RWPE2 (cell line): ENCODE measurements at regions not wholly inside any gene's neighbourhood (a gene's known extent, or its start where the extent isn't known, plus 50 kb on each side); places are given as distances from the start of the nearest gene placed in this dataset.
A peak's percentile ranks its signal among the peaks of the same experiment; 100 is the strongest.
"Not testable (repeated sequence)": the region's sequence is repeated elsewhere in the genome, so short reads cannot be mapped to it uniquely, and the experiment has no call there.

Experiments
- ATAC-seq: fragments of 200-7000 bp; cut with Tn5 transposase; 3 replicates; pipeline ENCODE4 v1.9.1; 2021; ENCODE audit warnings: low read depth
- DNase-seq: peaks from one replicate; pipeline ENCODE4 v3.0.0-alpha.2; 2020; ENCODE audit warnings: low spot score
- H3K27ac ChIP-seq: fragments of 450-650 bp; 2 replicates; pipeline ENCODE4 v1.5.1; 2017; ENCODE audit warnings: mild to moderate bottlenecking; ENCODE audit not compliant: poor library complexity, severe bottlenecking
- H3K27me3 ChIP-seq: fragments of 250-450 bp; sonication (Bioruptor Pico); 2 replicates; pipeline ENCODE4 v1.5.1; 2021; ENCODE audit warnings: mild to moderate bottlenecking, moderate library complexity; ENCODE audit not compliant: insufficient read depth, poor library complexity, severe bottlenecking
- H3K36me3 ChIP-seq: fragments of 250-450 bp; sonication (Bioruptor Pico); 2 replicates; pipeline ENCODE4 v1.5.1; 2020; ENCODE audit warnings: low read depth, mild to moderate bottlenecking, moderate library complexity
- H3K4me1 ChIP-seq: fragments of 250-450 bp; sonication (Bioruptor Pico); 2 replicates; pipeline ENCODE4 v1.5.1; 2021; ENCODE audit warnings: mild to moderate bottlenecking, moderate library complexity; ENCODE audit not compliant: insufficient read depth, poor library complexity, severe bottlenecking
- H3K4me3 ChIP-seq: fragments of 250-450 bp; sonication (Bioruptor Pico); 2 replicates; pipeline ENCODE4 v1.5.1; 2021; ENCODE audit warnings: mild to moderate bottlenecking, moderate library complexity; ENCODE audit not compliant: severe bottlenecking
- H3K9me3 ChIP-seq: fragments of 250-450 bp; sonication (Bioruptor Pico); 2 replicates; pipeline ENCODE4 v1.5.1; 2021; ENCODE audit warnings: mild to moderate bottlenecking, moderate library complexity; ENCODE audit not compliant: severe bottlenecking
- CTCF ChIP-seq: fragments of 450-650 bp; IDR thresholded peaks from one replicate; pipeline ENCODE4 v1.5.1; 2017; ENCODE audit warnings: mild to moderate bottlenecking, moderate library complexity; ENCODE audit not compliant: poor library complexity, severe bottlenecking

GRCh38 chr1:21379571-21379970, 60.4 kb upstream of the NBPF3 start:
- no peaks in the 10 kb centered on the region for H3K4me1 ChIP-seq
- H3K9me3 ChIP-seq, result peaks cover 3% of the 10 kb centered on the region
- no peak for TF ChIP-seq CTCF
- no peak for ATAC-seq
- no peak for DNase-seq
- no peaks in the 10 kb centered on the region for H3K36me3 ChIP-seq
- no peak overlapping the region for H3K4me3 ChIP-seq
- no peaks in the 10 kb centered on the region for H3K27me3 ChIP-seq
- no peak overlapping the region for H3K27ac ChIP-seq

- Histone ChIP-seq H3K27ac (no peak overlapping the region), H3K27me3 (no peaks in the 10 kb centered on the region), H3K36me3 (no peaks in the 10 kb centered on the region), H3K9me3 (peaks cover 3% of the 10 kb centered on the region), H3K4me1 (no peaks in the 10 kb centered on the region), H3K4me3 (no peak overlapping the region)
- ATAC-seq, result no peak
- TF ChIP-seq CTCF, result no peak
- DNase-seq, result no peak
Measured at GRCh38 chr1:21378705-21379494, 61.0 kb upstream of the NBPF3 start.

- Histone ChIP-seq H3K27me3 (no peaks in the 10 kb centered on the region), H3K9me3 (no peaks in the 10 kb centered on the region), H3K27ac (no peak overlapping the region), H3K36me3 (no peaks in the 10 kb centered on the region), H3K4me3 (no peak overlapping the region), H3K4me1 (no peaks in the 10 kb centered on the region)
- ATAC-seq (no peak), DNase-seq (no peak)
- no peak for TF ChIP-seq CTCF
Measured at GRCh38 chr1:21372383-21372782, 67.6 kb upstream of the NBPF3 start.

GRCh38 chr1:21369905-21370304, 70.0 kb upstream of the NBPF3 start:
- no peak for ATAC-seq
- Histone ChIP-seq H3K4me1 (peaks cover 3% of the 10 kb centered on the region), H3K27me3 (no peaks in the 10 kb centered on the region), H3K36me3 (no peaks in the 10 kb centered on the region), H3K4me3 (no peak overlapping the region), H3K9me3 (no peaks in the 10 kb centered on the region), H3K27ac (no peak overlapping the region)
- TF ChIP-seq CTCF, result no peak
- no peak for DNase-seq

- peak; percentile 99 for TF ChIP-seq CTCF
- H3K4me1 ChIP-seq, result peaks cover 3% of the 10 kb centered on the region
- no peak overlapping the region for H3K27ac ChIP-seq
- H3K4me3 ChIP-seq, result no peak overlapping the region
- no peaks in the 10 kb centered on the region for H3K27me3 ChIP-seq
- ATAC-seq (peak; percentile 86), DNase-seq (no peak)
- H3K9me3 ChIP-seq, result no peaks in the 10 kb centered on the region
- H3K36me3 ChIP-seq, result no peaks in the 10 kb centered on the region
Measured at GRCh38 chr1:21368515-21369289, 71.2 kb upstream of the NBPF3 start.

- H3K36me3 ChIP-seq, H3K4me3 ChIP-seq, DNase-seq, H3K27me3 ChIP-seq, H3K27ac ChIP-seq, H3K4me1 ChIP-seq, ATAC-seq, H3K9me3 ChIP-seq: not testable (repeated sequence)
Measured at GRCh38 chr1:21367973-21368514, 71.9 kb upstream of the NBPF3 start.
